Panc1 (cell line): ENCODE measurements at regions not wholly inside any gene's neighbourhood (a gene's known extent, or its start where the extent isn't known, plus 50 kb on each side); places are given as distances from the start of the nearest gene placed in this dataset.

Experiments
- CTCF ChIP-seq: fragments of 450-650 bp; IDR thresholded peaks from 2 replicates; pipeline ENCODE4 v1.5.1; 2017; ENCODE audit warnings: mild to moderate bottlenecking
- POLR2AphosphoS5 ChIP-seq: IDR thresholded peaks from 2 replicates; pipeline ENCODE4 v1.6.1; 2012; ENCODE audit warnings: mild to moderate bottlenecking, low read depth, low read length, moderate library complexity
- REST ChIP-seq, 2 experiments: IDR thresholded peaks; 2 replicates each; pipeline ENCODE4 v1.6.1; 2011 to 2012; ENCODE audit warnings: low read depth in 2 of 2, control low read depth in 1 of 2, low read length in 1 of 2, mild to moderate bottlenecking in 1 of 2, moderate library complexity in 1 of 2; ENCODE audit not compliant: insufficient read depth in 1 of 2
- SIN3A ChIP-seq: IDR thresholded peaks from 2 replicates; pipeline ENCODE4 v1.6.1; 2012; ENCODE audit warnings: low read depth, mild to moderate bottlenecking, low read length, moderate library complexity, borderline replicate concordance; ENCODE audit not compliant: insufficient read depth
- TCF7L2 ChIP-seq: IDR thresholded peaks from 2 replicates; pipeline ENCODE4 v1.6.1; 2011; ENCODE audit warnings: mild to moderate bottlenecking, low read depth, low read length, inconsistent platforms

- no peak for TF ChIP-seq CTCF
- no peak for TF ChIP-seq POLR2AphosphoS5
- TF ChIP-seq REST (IDR thresholded peaks at IDR 0.05; ENCODE audit: insufficient read depth in 1 of 2, low read depth in 2 of 2, low read length in 1 of 2): no peak
- TF ChIP-seq SIN3A: no peak
- no peak for TF ChIP-seq TCF7L2
These were observed 53.0 kb upstream of the CA12 start for GRCh38 chr15:63434576-63435186.
